NCI-H1436 treated with DMSO at 0.1 percent for 48 hours (cell line): ENCODE measurements at regions not wholly inside any gene's neighbourhood (a gene's known extent, or its start where the extent isn't known, plus 50 kb on each side); places are given as distances from the start of the nearest gene placed in this dataset.

Experiments
- DNase-seq: peaks from one replicate; lab custom pipeline; 2025; lab: John Stamatoyannopoulos, UW

- DNase-seq: no peak
Observed at GRCh38 chr10:128221807-128222206, 95.6 kb upstream of the MKI67 start.

GRCh38 chr10:128222332-128222849 is 96.2 kb upstream of the MKI67 start:
- no peak for DNase-seq

GRCh38 chr10:128230401-128230800 is 104.2 kb upstream of the MKI67 start:
- no peak for DNase-seq

GRCh38 chr10:128233422-128233821 is 107.2 kb upstream of the MKI67 start:
- DNase-seq: no peak

- no peak for DNase-seq
Observed at GRCh38 chr10:128237710-128238109, 111.5 kb upstream of the MKI67 start.

GRCh38 chr10:128241023-128241422 is 114.8 kb upstream of the MKI67 start:
- DNase-seq: no peak

GRCh38 chr10:128242641-128243040 is 116.4 kb upstream of the MKI67 start:
- no peak for DNase-seq

GRCh38 chr10:128245026-128245425 is 118.8 kb upstream of the MKI67 start:
- no peak for DNase-seq

- no peak for DNase-seq
Observed at GRCh38 chr10:128247576-128247975, 121.4 kb upstream of the MKI67 start.

- DNase-seq: no peak
Observed at GRCh38 chr10:128254476-128254875, 128.3 kb upstream of the MKI67 start.

- no peak for DNase-seq
Observed at GRCh38 chr10:128257428-128257827, 131.2 kb upstream of the MKI67 start.

- no peak for DNase-seq
Observed at GRCh38 chr10:128258421-128258976, 132.3 kb upstream of the MKI67 start.

- no peak for DNase-seq
Observed at GRCh38 chr10:128263891-128264688, 137.9 kb upstream of the MKI67 start.

- DNase-seq: no peak
Observed at GRCh38 chr10:128265596-128265995, 139.4 kb upstream of the MKI67 start.

- DNase-seq: no peak
Observed at GRCh38 chr10:128267581-128267980, 141.4 kb upstream of the MKI67 start.

GRCh38 chr10:128268015-128268722 is 141.9 kb upstream of the MKI67 start:
- DNase-seq: peak; percentile 2

- DNase-seq: no peak
Observed at GRCh38 chr10:128274938-128275337, 148.7 kb upstream of the MKI67 start.

GRCh38 chr10:128275388-128276177 is 149.4 kb upstream of the MKI67 start:
- no peak for DNase-seq

- DNase-seq: no peak
Observed at GRCh38 chr10:128277267-128277840, 151.1 kb upstream of the MKI67 start.

GRCh38 chr10:128278362-128278761 is 152.1 kb upstream of the MKI67 start:
- no peak for DNase-seq

- DNase-seq: no peak
Observed at GRCh38 chr10:128280271-128280670, 154.0 kb upstream of the MKI67 start.

GRCh38 chr10:128281343-128281742 is 155.1 kb upstream of the MKI67 start:
- DNase-seq: no peak
